ENCODE measurements at regions not wholly inside any gene's neighbourhood (a gene's known extent, or its start where the extent isn't known, plus 50 kb on each side); places are given as distances from the start of the nearest gene placed in this dataset.

DNA sequence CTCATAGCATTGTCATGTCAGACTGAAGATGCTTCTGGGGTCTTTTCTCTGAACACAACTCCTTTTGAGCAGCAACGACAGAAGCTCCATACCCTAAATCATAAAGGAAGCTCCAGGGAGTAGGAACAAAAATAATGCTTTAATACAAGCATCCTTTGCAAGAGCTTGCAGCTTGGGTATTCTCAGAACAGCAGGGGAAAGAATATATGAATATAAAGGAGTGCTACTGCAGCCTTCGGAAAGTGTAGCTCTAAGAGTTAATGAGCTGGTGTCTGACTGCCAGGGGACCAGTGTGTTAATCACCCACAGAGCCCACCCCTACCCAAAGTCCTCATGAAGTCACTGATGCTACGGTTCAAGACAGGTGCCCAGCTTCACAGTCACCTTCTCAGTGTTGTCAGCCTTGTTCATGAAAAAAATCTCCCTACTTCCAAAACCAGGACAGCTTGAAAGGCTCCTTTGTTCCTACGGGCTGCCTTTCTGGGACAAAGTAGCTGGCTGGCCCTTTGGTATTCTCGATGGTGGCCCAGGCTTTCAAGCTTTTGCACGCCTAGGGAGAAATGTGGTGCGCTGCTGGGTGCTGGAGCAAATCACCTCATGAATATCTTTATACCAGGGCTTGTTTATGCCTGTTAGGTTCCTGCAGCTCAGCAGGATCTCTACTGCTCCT, 259.7 kb downstream of the CMPK2 start:
- no peaks in the 10 kb centered on the region for H3K27me3 Mint-ChIP-seq
- H3K4me1 Mint-ChIP-seq = no peaks in the 10 kb centered on the region
- no peak overlapping the region for H3K27ac Mint-ChIP-seq
- H3K9me3 Mint-ChIP-seq = no peaks in the 10 kb centered on the region
- CTCF ChIA-PET = no interaction called here
- POLR2A ChIA-PET = no interaction called here
- no peak for DNase-seq
- H3K36me3 Mint-ChIP-seq (ENCODE audit: low read depth) = no peaks in the 10 kb centered on the region
- no peak overlapping the region for H3K4me3 Mint-ChIP-seq

DNA sequence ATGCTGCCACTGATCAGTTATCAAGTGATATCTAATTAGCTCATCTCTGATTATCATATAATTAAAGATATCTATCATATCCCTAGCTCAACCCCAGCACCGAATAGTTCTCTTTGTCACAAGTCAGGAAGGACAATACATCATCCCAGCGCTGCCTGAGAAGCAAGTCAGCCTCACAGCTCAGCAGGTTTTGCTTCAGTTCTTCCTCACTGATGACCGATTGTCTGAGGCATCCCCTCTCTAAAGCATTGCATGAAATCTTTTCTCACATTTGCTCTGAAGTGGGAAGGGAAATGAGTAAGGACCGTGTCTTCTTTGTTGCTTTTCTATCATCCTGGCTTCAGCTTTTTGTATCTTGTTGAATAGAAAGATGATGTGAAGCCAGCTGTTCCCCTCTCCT, 247.9 kb downstream of the CMPK2 start:
- DNase-seq = no peak
- Mint-ChIP-seq H3K4me1 (no peaks in the 10 kb centered on the region), H3K4me3 (no peak overlapping the region), H3K9me3 (peaks cover 5% of the 10 kb centered on the region), H3K27me3 (no peaks in the 10 kb centered on the region), H3K27ac (no peak overlapping the region), H3K36me3 (ENCODE audit: low read depth) (no peaks in the 10 kb centered on the region)
- CTCF ChIA-PET = no interaction called here
- POLR2A ChIA-PET = no interaction called here

DNA sequence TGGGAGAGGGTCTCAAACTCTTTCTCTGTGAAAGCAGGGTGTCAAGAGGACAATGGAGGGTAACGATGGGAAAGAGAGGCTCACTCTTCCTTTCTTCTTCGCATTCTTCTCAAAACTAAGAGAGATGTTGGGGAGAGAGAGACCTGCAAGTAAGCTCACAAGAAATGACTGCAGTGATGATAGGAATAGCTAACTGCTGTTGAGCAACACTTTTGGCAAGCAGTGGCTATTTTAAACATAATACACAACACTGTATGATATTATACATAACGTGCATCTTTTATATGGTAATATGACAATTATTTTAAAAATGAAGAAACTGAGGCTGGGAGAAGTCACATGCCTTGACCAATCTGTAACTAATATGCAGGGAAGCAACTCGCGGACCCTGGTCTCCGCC, 247.5 kb downstream of the CMPK2 start:
- Mint-ChIP-seq H3K27ac (no peak overlapping the region), H3K9me3 (peaks cover 4% of the 10 kb centered on the region), H3K4me3 (no peak overlapping the region), H3K4me1 (no peaks in the 10 kb centered on the region), H3K36me3 (ENCODE audit: low read depth) (no peaks in the 10 kb centered on the region), H3K27me3 (no peaks in the 10 kb centered on the region)
- ChIA-PET POLR2A (no interaction called here), CTCF (no interaction called here)
- DNase-seq = no peak

DNA sequence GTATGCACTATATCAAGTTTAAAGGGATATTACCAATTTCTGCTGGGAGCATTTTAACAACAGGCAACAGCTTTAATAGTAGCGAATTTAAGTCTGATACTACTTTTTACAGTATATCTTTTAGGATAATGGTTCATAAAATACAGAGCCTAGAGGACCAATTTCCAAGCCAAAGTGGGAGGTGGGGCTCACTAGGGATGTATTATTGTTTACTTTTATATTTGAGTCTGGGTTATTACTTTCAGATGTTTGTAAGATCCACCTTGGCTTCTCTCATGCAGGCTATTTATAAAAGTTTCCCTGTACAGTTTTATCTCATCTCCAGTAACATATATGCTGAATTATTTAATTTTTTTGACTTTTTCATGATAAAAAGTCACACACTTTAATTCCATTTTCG, 242.0 kb downstream of the CMPK2 start:
- Mint-ChIP-seq H3K36me3 (ENCODE audit: low read depth) (no peaks in the 10 kb centered on the region), H3K27ac (no peak overlapping the region), H3K4me3 (no peak overlapping the region), H3K9me3 (no peaks in the 10 kb centered on the region), H3K27me3 (no peaks in the 10 kb centered on the region), H3K4me1 (no peaks in the 10 kb centered on the region)
- ChIA-PET CTCF (no interaction called here), POLR2A (no interaction called here)
- DNase-seq = no peak

DNA sequence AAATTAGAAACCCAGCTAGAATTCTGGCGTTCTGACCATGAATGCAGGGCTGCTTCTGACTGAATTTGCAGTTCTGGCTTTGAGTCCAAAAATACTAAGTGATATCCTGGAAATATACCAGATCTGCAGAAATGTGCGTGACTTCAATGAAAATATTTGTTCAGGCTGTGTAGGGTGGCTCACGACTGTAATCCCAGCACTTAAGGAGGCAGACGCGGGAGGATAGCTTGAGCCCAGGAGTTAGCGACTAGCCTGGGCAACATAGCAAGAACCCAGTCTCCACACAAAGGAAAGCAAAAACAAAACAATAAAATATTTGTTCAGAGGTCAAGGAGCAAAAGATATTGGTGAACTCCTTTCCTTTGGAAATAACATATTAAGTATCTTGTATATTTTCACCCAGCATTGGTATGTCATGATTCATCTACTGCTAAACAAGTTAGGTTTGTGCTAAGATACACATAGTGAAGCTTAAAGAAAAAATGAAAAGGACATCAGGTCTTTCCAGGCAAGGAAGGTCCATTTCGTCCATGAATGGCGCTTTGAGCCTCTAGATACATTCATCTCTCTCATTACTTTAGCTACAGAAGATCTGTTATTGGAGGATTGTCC, 239.2 kb downstream of the CMPK2 start:
- H3K4me3 Mint-ChIP-seq = no peak overlapping the region
- ChIA-PET CTCF (no interaction called here), POLR2A (no interaction called here)
- no peak for DNase-seq
- no peaks in the 10 kb centered on the region for H3K27me3 Mint-ChIP-seq
- H3K36me3 Mint-ChIP-seq (ENCODE audit: low read depth) = no peaks in the 10 kb centered on the region
- H3K9me3 Mint-ChIP-seq = no peaks in the 10 kb centered on the region
- H3K4me1 Mint-ChIP-seq = no peaks in the 10 kb centered on the region
- H3K27ac Mint-ChIP-seq = no peak overlapping the region

DNA sequence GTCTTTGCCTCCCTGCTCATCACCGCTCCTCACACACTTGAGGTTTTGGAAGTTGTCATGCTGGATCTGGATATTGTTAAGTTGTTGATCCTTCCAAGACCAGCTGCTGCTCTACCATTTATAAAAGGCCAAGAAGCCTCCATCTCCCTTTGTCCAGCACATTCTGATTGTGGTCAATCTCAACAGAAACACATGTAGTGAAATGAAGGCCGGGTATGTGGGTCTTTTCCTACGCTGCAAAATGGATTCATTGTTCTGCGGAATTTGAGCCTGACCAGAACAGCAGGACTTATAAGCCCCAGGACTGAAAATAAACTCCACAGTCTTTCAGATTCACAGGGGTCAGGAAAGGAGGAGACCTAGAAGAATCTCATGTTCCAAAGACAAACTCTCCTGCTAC, 238.4 kb downstream of the CMPK2 start:
- ChIA-PET CTCF (no interaction called here), POLR2A (no interaction called here)
- DNase-seq = no peak

DNA sequence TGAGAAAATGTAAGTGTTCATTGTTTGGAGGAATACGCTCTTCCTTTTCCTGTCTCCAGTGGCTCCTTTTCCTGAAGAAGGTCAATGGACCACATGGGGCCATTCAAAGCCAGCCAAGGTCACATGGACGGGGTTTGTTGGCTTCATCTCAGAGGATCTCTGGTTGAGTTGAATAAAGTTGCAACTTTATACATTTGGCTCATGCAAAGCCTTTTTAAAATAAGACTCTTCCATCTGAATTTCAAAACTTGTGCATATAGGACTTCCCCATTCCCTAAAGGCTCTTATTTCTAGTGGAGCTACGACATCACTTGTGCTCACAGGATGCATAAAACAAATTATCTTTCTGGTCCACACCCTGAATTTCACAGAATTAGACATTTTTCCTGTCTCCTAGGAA, 235.5 kb downstream of the CMPK2 start:
- Mint-ChIP-seq H3K27ac (no peak overlapping the region), H3K36me3 (ENCODE audit: low read depth) (no peaks in the 10 kb centered on the region), H3K4me1 (no peaks in the 10 kb centered on the region), H3K27me3 (no peaks in the 10 kb centered on the region), H3K9me3 (no peaks in the 10 kb centered on the region), H3K4me3 (no peak overlapping the region)
- ChIA-PET POLR2A (no interaction called here), CTCF (no interaction called here)
- DNase-seq = no peak

More for the DNA sequence above, 238.4 kb downstream of the CMPK2 start:
- H3K4me1 Mint-ChIP-seq = no peaks in the 10 kb centered on the region
- no peak overlapping the region for H3K4me3 Mint-ChIP-seq
- no peaks in the 10 kb centered on the region for H3K27me3 Mint-ChIP-seq
- H3K27ac Mint-ChIP-seq = no peak overlapping the region
- no peaks in the 10 kb centered on the region for H3K36me3 Mint-ChIP-seq (ENCODE audit: low read depth)
- H3K9me3 Mint-ChIP-seq = no peaks in the 10 kb centered on the region

DNA sequence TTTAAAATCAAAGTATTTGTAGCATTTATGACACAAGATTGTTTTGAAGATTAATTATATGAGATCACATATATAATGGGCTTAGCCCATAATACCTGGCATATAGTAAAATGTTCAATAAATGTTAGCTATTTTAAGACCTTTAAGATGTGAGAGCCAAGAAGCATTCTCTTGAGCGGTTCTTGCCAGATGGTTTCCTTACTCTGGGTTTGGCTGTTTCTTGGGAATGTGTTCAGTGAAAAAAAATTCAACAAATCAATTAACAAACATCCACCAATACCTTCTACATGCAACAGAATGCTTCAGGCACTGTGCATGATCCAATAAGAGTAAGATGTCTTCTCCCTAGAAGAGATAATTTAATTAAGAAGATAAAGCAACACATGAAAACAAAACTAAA, 230.4 kb downstream of the CMPK2 start:
- H3K4me1 Mint-ChIP-seq = no peaks in the 10 kb centered on the region
- no peaks in the 10 kb centered on the region for H3K36me3 Mint-ChIP-seq (ENCODE audit: low read depth)
- no peak for DNase-seq
- H3K27me3 Mint-ChIP-seq = no peaks in the 10 kb centered on the region
- no peaks in the 10 kb centered on the region for H3K9me3 Mint-ChIP-seq
- H3K4me3 Mint-ChIP-seq = no peak overlapping the region
- H3K27ac Mint-ChIP-seq = no peak overlapping the region
- ChIA-PET POLR2A (interaction anchor here (0.6 kb wide), 1 partner anchor 15 kb away, joined by 4 read pairs; no protein-coding TSS in a partner anchor), CTCF (interaction anchor here (0.6 kb wide), 1 partner anchor 244 kb away, joined by 6 read pairs; no protein-coding TSS in a partner anchor)

DNA sequence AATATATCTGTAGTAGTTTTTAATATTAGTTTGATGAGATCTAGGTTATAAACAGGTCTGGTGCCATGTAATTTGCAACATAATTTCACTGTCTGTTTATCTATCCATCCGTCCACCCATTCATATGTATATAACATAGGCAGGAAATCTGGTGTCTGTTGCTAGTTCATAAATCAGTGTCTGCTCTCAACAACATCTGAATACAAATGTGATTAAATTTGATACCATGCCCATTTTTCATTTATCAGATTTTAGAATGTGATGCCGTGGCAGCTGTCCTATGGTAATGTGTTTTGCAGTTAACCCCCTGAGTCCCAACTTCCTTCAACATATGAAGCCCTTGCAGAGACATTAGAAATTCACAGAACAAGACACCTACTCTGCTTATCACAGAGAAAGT, 228.4 kb downstream of the CMPK2 start:
- H3K9me3 Mint-ChIP-seq = no peaks in the 10 kb centered on the region
- H3K4me3 Mint-ChIP-seq = no peak overlapping the region
- peaks cover 2% of the 10 kb centered on the region for H3K27me3 Mint-ChIP-seq
- H3K4me1 Mint-ChIP-seq = no peaks in the 10 kb centered on the region
- H3K27ac Mint-ChIP-seq = no peak overlapping the region
- ChIA-PET POLR2A (no interaction called here), CTCF (no interaction called here)
- H3K36me3 Mint-ChIP-seq (ENCODE audit: low read depth) = no peaks in the 10 kb centered on the region
- DNase-seq = no peak

DNA sequence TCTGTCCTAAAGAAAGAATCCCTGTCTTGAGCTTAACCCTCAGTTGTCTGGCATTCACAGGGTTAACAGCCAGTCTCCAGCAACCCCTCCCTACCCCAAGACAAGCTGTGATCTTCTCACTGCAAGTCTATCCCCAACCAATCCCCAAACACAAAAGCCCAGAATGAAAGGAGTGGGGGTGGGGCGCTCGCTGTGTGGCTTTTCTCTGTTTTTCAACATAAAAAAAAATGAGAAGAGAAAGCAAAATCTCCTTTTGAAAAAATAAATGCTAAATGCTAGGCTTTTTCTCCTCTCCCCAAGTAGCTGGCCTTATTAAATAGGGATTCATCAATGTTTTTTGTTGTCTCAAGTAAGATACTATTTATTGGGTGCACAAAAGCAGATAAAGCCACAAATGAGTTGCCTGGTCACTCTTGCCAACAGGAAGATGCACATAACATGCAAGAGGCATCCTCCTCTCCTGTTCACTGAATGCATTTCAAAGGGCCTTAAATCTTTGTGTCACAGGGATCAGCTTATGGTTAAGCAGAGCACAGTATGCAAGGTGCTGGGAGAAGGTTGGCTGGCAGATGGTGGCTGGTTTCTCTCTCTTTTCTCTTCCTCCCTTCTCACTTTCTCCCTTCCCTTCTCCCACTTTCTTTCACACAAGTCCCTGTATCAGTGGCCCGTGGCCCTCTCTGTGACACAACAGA, 225.6 kb downstream of the CMPK2 start:
- H3K9me3 Mint-ChIP-seq = no peaks in the 10 kb centered on the region
- H3K27me3 Mint-ChIP-seq = peaks cover 2% of the 10 kb centered on the region
- no peak overlapping the region for H3K27ac Mint-ChIP-seq
- no peak overlapping the region for H3K4me3 Mint-ChIP-seq
- POLR2A ChIA-PET = no interaction called here
- DNase-seq = no peak
- CTCF ChIA-PET = interaction anchor here (1.0 to 1.1 kb wide), 2 partner anchors 18 to 19 kb away, joined by 3 read pairs; no protein-coding TSS in a partner anchor
- no peaks in the 10 kb centered on the region for H3K4me1 Mint-ChIP-seq
- no peaks in the 10 kb centered on the region for H3K36me3 Mint-ChIP-seq (ENCODE audit: low read depth)

DNA sequence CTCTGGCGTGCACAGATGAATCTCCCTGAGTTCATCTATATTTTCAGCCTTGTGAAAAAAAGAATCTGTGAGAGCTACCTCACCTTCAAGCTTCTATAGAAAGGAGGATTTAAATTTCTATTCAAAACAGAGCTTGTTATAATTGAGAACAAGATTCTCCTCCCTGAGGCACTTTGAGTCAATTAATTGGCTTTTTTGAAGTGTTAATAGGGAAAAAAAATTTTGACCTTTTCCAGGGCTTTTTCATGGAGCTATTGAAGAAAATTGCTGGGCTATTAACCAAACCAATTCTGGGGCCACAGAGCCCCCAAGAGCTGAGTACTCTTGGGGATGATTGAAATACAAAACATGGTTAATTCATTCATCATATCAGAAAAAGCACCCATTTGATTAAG, 225.1 kb downstream of the CMPK2 start:
- ChIA-PET CTCF (interaction anchor here (1.1 kb wide), 1 partner anchor 18 kb away, joined by 3 read pairs; no protein-coding TSS in a partner anchor), POLR2A (no interaction called here)
- Mint-ChIP-seq H3K27me3 (peaks cover 2% of the 10 kb centered on the region), H3K27ac (no peak overlapping the region), H3K4me3 (no peak overlapping the region), H3K36me3 (ENCODE audit: low read depth) (no peaks in the 10 kb centered on the region), H3K4me1 (no peaks in the 10 kb centered on the region), H3K9me3 (no peaks in the 10 kb centered on the region)
- DNase-seq = no peak

DNA sequence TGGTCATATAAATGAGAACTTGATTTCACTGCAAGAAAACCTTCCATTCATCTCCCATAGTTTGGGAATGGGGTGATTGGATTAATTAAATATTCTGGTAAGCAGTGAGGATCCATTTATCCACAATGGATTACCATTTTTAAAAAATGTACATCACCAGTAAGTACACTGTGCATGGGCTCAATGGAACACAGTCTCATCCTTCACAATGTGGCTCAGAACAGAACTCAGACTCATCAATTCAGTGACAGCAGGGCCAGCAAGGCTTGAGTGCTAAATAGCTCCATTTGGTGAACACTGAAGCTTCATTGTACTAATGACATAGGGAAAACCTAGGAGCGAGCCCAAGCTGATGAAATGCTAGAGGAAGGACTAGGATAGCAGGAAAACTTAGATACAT, 223.8 kb downstream of the CMPK2 start:
- no peaks in the 10 kb centered on the region for H3K36me3 Mint-ChIP-seq (ENCODE audit: low read depth)
- DNase-seq = no peak
- no peak overlapping the region for H3K27ac Mint-ChIP-seq
- ChIA-PET POLR2A (no interaction called here), CTCF (no interaction called here)
- peaks cover 2% of the 10 kb centered on the region for H3K27me3 Mint-ChIP-seq
- H3K9me3 Mint-ChIP-seq = no peaks in the 10 kb centered on the region
- no peaks in the 10 kb centered on the region for H3K4me1 Mint-ChIP-seq
- no peak overlapping the region for H3K4me3 Mint-ChIP-seq

DNA sequence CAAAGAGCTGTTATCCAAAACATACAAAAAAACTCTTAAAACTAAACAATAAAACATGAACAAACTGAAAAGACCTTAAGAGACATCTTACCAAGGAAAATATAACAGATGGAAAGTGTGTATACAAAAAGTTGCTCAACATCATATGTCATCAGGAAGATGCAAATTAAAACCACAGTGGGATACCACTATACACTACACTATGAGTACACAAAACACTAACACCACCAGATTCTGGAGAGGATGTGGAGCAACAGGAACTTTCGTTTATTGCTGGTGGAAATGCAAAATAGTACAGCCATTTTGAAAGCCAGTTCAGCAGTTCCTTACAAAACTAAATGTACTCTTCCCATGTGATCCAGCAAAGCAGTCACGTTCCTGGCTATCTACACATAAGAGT, 221.4 kb downstream of the CMPK2 start:
- POLR2A ChIA-PET = no interaction called here
- DNase-seq = no peak
- Mint-ChIP-seq H3K4me3 (no peak overlapping the region), H3K36me3 (ENCODE audit: low read depth) (no peaks in the 10 kb centered on the region), H3K9me3 (no peaks in the 10 kb centered on the region), H3K27ac (no peak overlapping the region), H3K4me1 (no peaks in the 10 kb centered on the region), H3K27me3 (peaks cover 2% of the 10 kb centered on the region)
- CTCF ChIA-PET = no interaction called here

DNA sequence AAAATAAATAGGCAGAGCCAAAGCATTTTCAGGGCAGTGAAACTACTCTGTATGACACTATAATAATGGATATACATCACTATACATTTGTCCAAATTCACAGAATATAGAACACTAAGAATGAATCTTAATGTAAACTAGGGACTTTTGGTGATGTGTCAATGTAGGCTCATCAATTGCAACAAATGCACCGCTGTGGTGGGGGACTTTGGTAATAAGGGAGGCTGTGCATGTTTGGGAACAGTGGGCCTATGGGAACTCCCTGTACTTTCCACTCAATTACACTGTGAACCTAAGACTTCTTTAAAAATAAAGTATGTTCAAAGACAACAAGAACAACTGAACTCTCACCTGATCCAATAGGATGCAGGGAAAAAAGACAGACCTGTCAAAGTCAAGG, 220.7 kb downstream of the CMPK2 start:
- Mint-ChIP-seq H3K4me3 (no peak overlapping the region), H3K36me3 (ENCODE audit: low read depth) (no peaks in the 10 kb centered on the region), H3K9me3 (no peaks in the 10 kb centered on the region), H3K4me1 (no peaks in the 10 kb centered on the region), H3K27me3 (peaks cover 2% of the 10 kb centered on the region), H3K27ac (no peak overlapping the region)
- DNase-seq = no peak
- POLR2A ChIA-PET = no interaction called here
- CTCF ChIA-PET = no interaction called here
